GM23338 (cell line): ENCODE measurements at regions not wholly inside any gene's neighbourhood (a gene's known extent, or its start where the extent isn't known, plus 50 kb on each side); places are given as distances from the start of the nearest gene placed in this dataset.
A peak's percentile ranks its signal among the peaks of the same experiment; 100 is the strongest.

Source experiments
- ATAC-seq: fragments of 200-7000 bp; cut with Tn5 transposase; 3 replicates; pipeline ENCODE4 v1.9.1; 2020
- DNase-seq: peaks from one replicate; pipeline ENCODE4 v3.0.0-alpha.2; 2015; ENCODE audit warnings: low spot score
- H2AFZ ChIP-seq: fragments of 200-600 bp; sonication (generic); 2 replicates; pipeline ENCODE4 v1.8.0; 2016; ENCODE audit warnings: antibody characterized with exemption, mild to moderate bottlenecking, moderate library complexity
- H3F3A ChIP-seq: fragments of 200-600 bp; sonication (generic); replicated peaks from 2 replicates; pipeline ENCODE4 v1.8.0; 2017; ENCODE audit warnings: antibody characterized with exemption, mixed run types, low read depth
- H3K27ac ChIP-seq: fragments of 200-600 bp; sonication (generic); 2 replicates; pipeline ENCODE4 v1.6.1; 2016; ENCODE audit warnings: low read depth
- H3K27me3 ChIP-seq: fragments of 200-600 bp; sonication (generic); 2 replicates; pipeline ENCODE4 v1.8.0; 2016; ENCODE audit warnings: mild to moderate bottlenecking, mixed run types, moderate library complexity; ENCODE audit not compliant: insufficient read depth
- H3K36me3 ChIP-seq: fragments of 200-600 bp; sonication (generic); 2 replicates; pipeline ENCODE4 v1.8.0; 2016; ENCODE audit warnings: mild to moderate bottlenecking; ENCODE audit not compliant: insufficient read depth
- H3K4me1 ChIP-seq: fragments of 200-600 bp; sonication (generic); 2 replicates; pipeline ENCODE4 v1.8.0; 2016; ENCODE audit warnings: mild to moderate bottlenecking, moderate library complexity; ENCODE audit not compliant: insufficient read depth
- H3K4me2 ChIP-seq: fragments of 200-600 bp; sonication (generic); 2 replicates; pipeline ENCODE4 v1.7.1; 2017; ENCODE audit warnings: mixed run types
- H3K4me3 ChIP-seq: fragments of 200-600 bp; sonication (generic); 2 replicates; pipeline ENCODE4 v1.6.1; 2016; ENCODE audit warnings: mixed run types
- H3K79me2 ChIP-seq: fragments of 200-600 bp; sonication (generic); replicated peaks from 2 replicates; pipeline ENCODE4 v1.8.0; 2017; ENCODE audit warnings: mild to moderate bottlenecking; ENCODE audit not compliant: insufficient read depth
- H3K9me2 ChIP-seq: fragments of 200-600 bp; sonication (generic); 2 replicates; pipeline ENCODE4 v1.8.0; 2017; ENCODE audit not compliant: insufficient read depth
- H4K20me1 ChIP-seq: fragments of 200-600 bp; sonication (generic); replicated peaks from 2 replicates; pipeline ENCODE4 v1.8.0; 2017; ENCODE audit warnings: mild to moderate bottlenecking; ENCODE audit not compliant: insufficient read depth
- H3K27ac Mint-ChIP-seq: 2 replicates; pipeline ENCODE4 v1.8.0; 2020; ENCODE audit warnings: inconsistent platforms, mild to moderate bottlenecking, moderate library complexity, mixed read lengths
- H3K27me3 Mint-ChIP-seq: 3 replicates; pipeline ENCODE4 v1.8.0; 2022; ENCODE audit warnings: low read depth, mild to moderate bottlenecking, moderate library complexity, mixed read lengths, inconsistent platforms; ENCODE audit not compliant: insufficient read depth, poor library complexity
- H3K36me3 Mint-ChIP-seq: 3 replicates; pipeline ENCODE4 v1.8.0; 2021; ENCODE audit warnings: low read depth, mild to moderate bottlenecking, inconsistent platforms, moderate library complexity, mixed read lengths
- H3K4me1 Mint-ChIP-seq: 3 replicates; pipeline ENCODE4 v1.8.0; 2020; ENCODE audit warnings: mild to moderate bottlenecking, inconsistent platforms, mixed read lengths
- H3K4me3 Mint-ChIP-seq: 3 replicates; pipeline ENCODE4 v1.8.0; 2021; ENCODE audit warnings: moderate library complexity, mild to moderate bottlenecking, inconsistent platforms, mixed read lengths
- H3K9me3 Mint-ChIP-seq: 3 replicates; pipeline ENCODE4 v1.8.0; 2020; ENCODE audit warnings: moderate library complexity, mild to moderate bottlenecking, inconsistent platforms, mixed read lengths
- CREB1 ChIP-seq: fragments of 250-450 bp; sonication (Bioruptor Pico); IDR thresholded peaks from 2 replicates; pipeline ENCODE4 v1.5.0; 2020; ENCODE audit warnings: low read depth, mild to moderate bottlenecking, moderate library complexity
- EZH2 ChIP-seq: fragments of 200-600 bp; sonication (generic); IDR thresholded peaks from one replicate; pipeline ENCODE4 v1.8.0; 2017; ENCODE audit warnings: antibody characterized with exemption, mild to moderate bottlenecking, low read depth; ENCODE audit not compliant: unreplicated experiment
- EZH2phosphoT487 ChIP-seq: fragments of 200-600 bp; sonication (generic); IDR thresholded peaks from one replicate; pipeline ENCODE4 v1.8.1; 2018; ENCODE audit warnings: antibody characterized with exemption; ENCODE audit not compliant: unreplicated experiment
- JUNB ChIP-seq: IDR thresholded peaks from one replicate; pipeline ENCODE4 v1.6.1; 2016; ENCODE audit warnings: antibody characterized with exemption; ENCODE audit not compliant: unreplicated experiment
- NANOG ChIP-seq: IDR thresholded peaks from 2 replicates; pipeline ENCODE4 v1.6.1; 2016; ENCODE audit warnings: antibody characterized with exemption, borderline replicate concordance
- POLR2AphosphoS5 ChIP-seq: IDR thresholded peaks from 2 replicates; pipeline ENCODE4 v1.6.1; 2016; ENCODE audit warnings: antibody characterized with exemption, low read depth
- REST ChIP-seq: IDR thresholded peaks from one replicate; pipeline ENCODE4 v1.6.1; 2018; ENCODE audit warnings: antibody characterized with exemption; ENCODE audit not compliant: unreplicated experiment
- STAT1 ChIP-seq: IDR thresholded peaks from one replicate; pipeline ENCODE4 v1.6.1; 2016; ENCODE audit warnings: antibody characterized with exemption; ENCODE audit not compliant: unreplicated experiment
- ZNF114 ChIP-seq: fragments of 250-450 bp; sonication (Bioruptor Pico); IDR thresholded peaks from 2 replicates; pipeline ENCODE4 v1.5.0; 2020; ENCODE audit warnings: mild to moderate bottlenecking, moderate library complexity
- ZNF331 ChIP-seq: fragments of 250-450 bp; sonication (Bioruptor Pico); IDR thresholded peaks from 2 replicates; pipeline ENCODE4 v1.5.0; 2020; ENCODE audit warnings: low read depth, mild to moderate bottlenecking, moderate library complexity

- Histone ChIP-seq H3F3A (no peaks in the 10 kb centered on the region), H3K79me2 (no peaks in the 10 kb centered on the region), H3K27ac (no peak overlapping the region), H3K4me2 (no peak overlapping the region), H3K27me3 (no peaks in the 10 kb centered on the region), H3K4me3 (no peak overlapping the region), H2AFZ (peak overlapping the region; percentile 38; the same call in 1 of the 2 replicates), H3K4me1 (no peaks in the 10 kb centered on the region), H3K36me3 (no peaks in the 10 kb centered on the region), H4K20me1 (no peaks in the 10 kb centered on the region), H3K9me2 (peaks cover 3% of the 10 kb centered on the region; the same call in 1 of the 2 replicates)
- no peak overlapping the region for H3K27ac Mint-ChIP-seq
- no peaks in the 10 kb centered on the region; the same call in 2 of the 3 replicates for H3K9me3 Mint-ChIP-seq
- DNase-seq (no peak), ATAC-seq (no peak)
- no peak for TF ChIP-seq JUNB
- no peak overlapping the region for H3K4me3 Mint-ChIP-seq
- no peaks in the 10 kb centered on the region for H3K36me3 Mint-ChIP-seq
- H3K27me3 Mint-ChIP-seq = no peaks in the 10 kb centered on the region
- H3K4me1 Mint-ChIP-seq = no peaks in the 10 kb centered on the region
Measured at GRCh38 chr4:72858328-72858727, 211.2 kb downstream of the COX18 start.

- H3K27ac Mint-ChIP-seq = no peak overlapping the region
- Histone ChIP-seq H4K20me1 (no peaks in the 10 kb centered on the region), H3K27me3 (no peaks in the 10 kb centered on the region), H3K79me2 (no peaks in the 10 kb centered on the region), H3K36me3 (no peaks in the 10 kb centered on the region), H3K27ac (no peak overlapping the region), H3K4me3 (no peak overlapping the region), H3K4me2 (no peak overlapping the region), H3F3A (no peaks in the 10 kb centered on the region), H3K4me1 (no peaks in the 10 kb centered on the region), H3K9me2 (peaks cover 3% of the 10 kb centered on the region; the same call in 1 of the 2 replicates), H2AFZ (peak overlapping the region; percentile 38; the same call in 1 of the 2 replicates)
- ATAC-seq (no peak), DNase-seq (no peak)
- H3K27me3 Mint-ChIP-seq = no peaks in the 10 kb centered on the region
- no peaks in the 10 kb centered on the region; the same call in 2 of the 3 replicates for H3K9me3 Mint-ChIP-seq
- H3K36me3 Mint-ChIP-seq = no peaks in the 10 kb centered on the region
- H3K4me1 Mint-ChIP-seq = no peaks in the 10 kb centered on the region
- H3K4me3 Mint-ChIP-seq = no peak overlapping the region
- TF ChIP-seq CREB1 (CRISPR knock-in tag) (no peak), EZH2 (no peak), REST (no peak), JUNB (no peak), ZNF331 (CRISPR knock-in tag) (no peak), ZNF114 (no peak), NANOG (no peak), STAT1 (no peak), POLR2AphosphoS5 (no peak), EZH2phosphoT487 (no peak)
Measured at GRCh38 chr4:72857787-72858186, 211.7 kb downstream of the COX18 start.
